BJ (cell line): ENCODE measurements at regions not wholly inside any gene's neighbourhood (a gene's known extent, or its start where the extent isn't known, plus 50 kb on each side); places are given as distances from the start of the nearest gene placed in this dataset.

ENCODE experiments used
- CTCF ChIA-PET: fragments of 350-600 bp; formaldehyde crosslinking; extraction: SDS; loops from one replicate; lab custom pipeline; 2021; ENCODE audit warnings: antibody characterized with exemption, inconsistent platforms; lab: Yijun Ruan, JAX
- POLR2A ChIA-PET: fragments of 300-600 bp; sonication (Branson Sonifier 250); formaldehyde crosslinking; extraction: SDS; loops from one replicate; lab custom pipeline; 2021; ENCODE audit warnings: antibody characterized with exemption; lab: Charles Lee
- DNase-seq: peaks from one replicate; pipeline ENCODE4 v3.0.0-alpha.2; 2011; ENCODE audit warnings: low read depth
- H3K27me3 ChIP-seq: 2 replicates; pipeline ENCODE4 v1.6.0; 2011; ENCODE audit warnings: low read length; ENCODE audit not compliant: control insufficient read depth, insufficient read depth
- H3K36me3 ChIP-seq: 2 replicates; pipeline ENCODE4 v1.5.1; 2011; ENCODE audit warnings: low read length; ENCODE audit not compliant: control insufficient read depth, insufficient read depth
- H3K4me3 ChIP-seq: 2 replicates; pipeline ENCODE4 v1.5.1; 2011; ENCODE audit warnings: low read depth, mild to moderate bottlenecking, control low read depth, low read length
- CTCF ChIP-seq: IDR thresholded peaks from 2 replicates; pipeline ENCODE4 v1.5.1; 2011; ENCODE audit warnings: low read depth, mild to moderate bottlenecking, control low read depth, inconsistent platforms, low read length, moderate library complexity; ENCODE audit not compliant: insufficient read depth

GRCh38 chr9:73889023-73889422 is 608.1 kb upstream of the RORB start:
- H3K4me3 ChIP-seq: no peak overlapping the region
- TF ChIP-seq CTCF: no peak
- ChIA-PET CTCF (no interaction called here), POLR2A (no interaction called here)
- H3K27me3 ChIP-seq: no peaks in the 10 kb centered on the region
- no peak for DNase-seq
- no peaks in the 10 kb centered on the region for H3K36me3 ChIP-seq

GRCh38 chr9:73890685-73891277 is 606.4 kb upstream of the RORB start:
- POLR2A ChIA-PET: no interaction called here
- no peak for DNase-seq
- CTCF ChIA-PET: no interaction called here
- TF ChIP-seq CTCF: no peak
- no peak overlapping the region for H3K4me3 ChIP-seq
- no peaks in the 10 kb centered on the region for H3K36me3 ChIP-seq
- no peaks in the 10 kb centered on the region for H3K27me3 ChIP-seq

GRCh38 chr9:73892335-73892734 is 604.8 kb upstream of the RORB start:
- ChIA-PET POLR2A (no interaction called here), CTCF (interaction anchor here (0.7 kb wide), 1 partner anchor 85 kb away, joined by 3 read pairs; no protein-coding TSS in a partner anchor)
- Histone ChIP-seq H3K4me3 (no peak overlapping the region), H3K36me3 (no peaks in the 10 kb centered on the region), H3K27me3 (no peaks in the 10 kb centered on the region)
- TF ChIP-seq CTCF: no peak
- DNase-seq: no peak

- no peak for TF ChIP-seq CTCF
- Histone ChIP-seq H3K4me3 (no peak overlapping the region), H3K27me3 (no peaks in the 10 kb centered on the region), H3K36me3 (no peaks in the 10 kb centered on the region)
- POLR2A ChIA-PET: no interaction called here
- CTCF ChIA-PET: no interaction called here
- no peak for DNase-seq
These were observed 603.9 kb upstream of the RORB start for GRCh38 chr9:73893230-73893629.

- no peak for TF ChIP-seq CTCF
- Histone ChIP-seq H3K4me3 (no peak overlapping the region), H3K36me3 (no peaks in the 10 kb centered on the region), H3K27me3 (no peaks in the 10 kb centered on the region)
- no peak for DNase-seq
- ChIA-PET CTCF (no interaction called here), POLR2A (no interaction called here)
These were observed 601.1 kb upstream of the RORB start for GRCh38 chr9:73896061-73896460.
